ENCODE measurements at regions not wholly inside any gene's neighbourhood (a gene's known extent, or its start where the extent isn't known, plus 50 kb on each side); places are given as distances from the start of the nearest gene placed in this dataset.

DNA sequence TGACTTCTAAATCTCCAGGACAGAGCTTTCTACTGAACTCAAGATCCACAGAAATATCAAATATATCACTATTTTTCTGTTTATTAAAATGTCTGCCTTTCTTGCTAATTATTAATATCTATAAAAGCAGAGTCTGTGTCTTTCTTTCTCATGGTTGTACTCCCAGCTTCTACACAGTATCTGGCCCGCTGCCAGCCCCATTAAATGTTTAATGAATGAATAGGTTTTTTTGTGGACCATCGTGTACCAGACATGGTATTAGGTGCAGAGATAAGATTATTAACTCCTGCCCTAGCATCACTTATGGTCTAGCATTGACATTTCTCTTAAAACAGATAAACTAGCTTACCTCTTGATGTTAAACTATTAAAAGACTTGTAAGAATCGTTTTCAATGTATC is 111.4 kb upstream of the RBMS3 start:
- TF ChIP-seq, protein P1, sequence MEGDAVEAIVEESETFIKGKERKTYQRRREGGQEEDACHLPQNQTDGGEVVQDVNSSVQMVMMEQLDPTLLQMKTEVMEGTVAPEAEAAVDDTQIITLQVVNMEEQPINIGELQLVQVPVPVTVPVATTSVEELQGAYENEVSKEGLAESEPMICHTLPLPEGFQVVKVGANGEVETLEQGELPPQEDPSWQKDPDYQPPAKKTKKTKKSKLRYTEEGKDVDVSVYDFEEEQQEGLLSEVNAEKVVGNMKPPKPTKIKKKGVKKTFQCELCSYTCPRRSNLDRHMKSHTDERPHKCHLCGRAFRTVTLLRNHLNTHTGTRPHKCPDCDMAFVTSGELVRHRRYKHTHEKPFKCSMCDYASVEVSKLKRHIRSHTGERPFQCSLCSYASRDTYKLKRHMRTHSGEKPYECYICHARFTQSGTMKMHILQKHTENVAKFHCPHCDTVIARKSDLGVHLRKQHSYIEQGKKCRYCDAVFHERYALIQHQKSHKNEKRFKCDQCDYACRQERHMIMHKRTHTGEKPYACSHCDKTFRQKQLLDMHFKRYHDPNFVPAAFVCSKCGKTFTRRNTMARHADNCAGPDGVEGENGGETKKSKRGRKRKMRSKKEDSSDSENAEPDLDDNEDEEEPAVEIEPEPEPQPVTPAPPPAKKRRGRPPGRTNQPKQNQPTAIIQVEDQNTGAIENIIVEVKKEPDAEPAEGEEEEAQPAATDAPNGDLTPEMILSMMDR (conservative IDR thresholded peaks at IDR 0.05; ENCODE audit: low read depth in 2 of 2) = no peak
- TF ChIP-seq JUNB (IDR thresholded peaks at IDR 0.05; ENCODE audit: unreplicated experiment) (no peak), STAT1 (IDR thresholded peaks at IDR 0.05; ENCODE audit: unreplicated experiment) (no peak), EZH2phosphoT487 (IDR thresholded peaks at IDR 0.05; ENCODE audit: unreplicated experiment) (no peak), EZH2 (IDR thresholded peaks at IDR 0.05; ENCODE audit: low read depth, unreplicated experiment) (no peak), POLR2AphosphoS5 (IDR thresholded peaks at IDR 0.05; ENCODE audit: low read depth) (no peak), ZNF114 (CRISPR knock-in tag; IDR thresholded peaks at IDR 0.05) (no peak), CREB1 (CRISPR knock-in tag; IDR thresholded peaks at IDR 0.05; ENCODE audit: low read depth) (no peak), NANOG (IDR thresholded peaks at IDR 0.05; ENCODE audit: borderline replicate concordance) (no peak), ZNF331 (CRISPR knock-in tag; IDR thresholded peaks at IDR 0.05; ENCODE audit: low read depth) (no peak)
- TF ChIP-seq, protein P2, sequence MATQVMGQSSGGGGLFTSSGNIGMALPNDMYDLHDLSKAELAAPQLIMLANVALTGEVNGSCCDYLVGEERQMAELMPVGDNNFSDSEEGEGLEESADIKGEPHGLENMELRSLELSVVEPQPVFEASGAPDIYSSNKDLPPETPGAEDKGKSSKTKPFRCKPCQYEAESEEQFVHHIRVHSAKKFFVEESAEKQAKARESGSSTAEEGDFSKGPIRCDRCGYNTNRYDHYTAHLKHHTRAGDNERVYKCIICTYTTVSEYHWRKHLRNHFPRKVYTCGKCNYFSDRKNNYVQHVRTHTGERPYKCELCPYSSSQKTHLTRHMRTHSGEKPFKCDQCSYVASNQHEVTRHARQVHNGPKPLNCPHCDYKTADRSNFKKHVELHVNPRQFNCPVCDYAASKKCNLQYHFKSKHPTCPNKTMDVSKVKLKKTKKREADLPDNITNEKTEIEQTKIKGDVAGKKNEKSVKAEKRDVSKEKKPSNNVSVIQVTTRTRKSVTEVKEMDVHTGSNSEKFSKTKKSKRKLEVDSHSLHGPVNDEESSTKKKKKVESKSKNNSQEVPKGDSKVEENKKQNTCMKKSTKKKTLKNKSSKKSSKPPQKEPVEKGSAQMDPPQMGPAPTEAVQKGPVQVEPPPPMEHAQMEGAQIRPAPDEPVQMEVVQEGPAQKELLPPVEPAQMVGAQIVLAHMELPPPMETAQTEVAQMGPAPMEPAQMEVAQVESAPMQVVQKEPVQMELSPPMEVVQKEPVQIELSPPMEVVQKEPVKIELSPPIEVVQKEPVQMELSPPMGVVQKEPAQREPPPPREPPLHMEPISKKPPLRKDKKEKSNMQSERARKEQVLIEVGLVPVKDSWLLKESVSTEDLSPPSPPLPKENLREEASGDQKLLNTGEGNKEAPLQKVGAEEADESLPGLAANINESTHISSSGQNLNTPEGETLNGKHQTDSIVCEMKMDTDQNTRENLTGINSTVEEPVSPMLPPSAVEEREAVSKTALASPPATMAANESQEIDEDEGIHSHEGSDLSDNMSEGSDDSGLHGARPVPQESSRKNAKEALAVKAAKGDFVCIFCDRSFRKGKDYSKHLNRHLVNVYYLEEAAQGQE (IDR thresholded peaks at IDR 0.05; ENCODE audit: unreplicated experiment) = no peak
- TF ChIP-seq, protein P3, sequence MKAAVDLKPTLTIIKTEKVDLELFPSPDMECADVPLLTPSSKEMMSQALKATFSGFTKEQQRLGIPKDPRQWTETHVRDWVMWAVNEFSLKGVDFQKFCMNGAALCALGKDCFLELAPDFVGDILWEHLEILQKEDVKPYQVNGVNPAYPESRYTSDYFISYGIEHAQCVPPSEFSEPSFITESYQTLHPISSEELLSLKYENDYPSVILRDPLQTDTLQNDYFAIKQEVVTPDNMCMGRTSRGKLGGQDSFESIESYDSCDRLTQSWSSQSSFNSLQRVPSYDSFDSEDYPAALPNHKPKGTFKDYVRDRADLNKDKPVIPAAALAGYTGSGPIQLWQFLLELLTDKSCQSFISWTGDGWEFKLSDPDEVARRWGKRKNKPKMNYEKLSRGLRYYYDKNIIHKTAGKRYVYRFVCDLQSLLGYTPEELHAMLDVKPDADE (IDR thresholded peaks at IDR 0.05) = no peak
- TF ChIP-seq, protein P4, sequence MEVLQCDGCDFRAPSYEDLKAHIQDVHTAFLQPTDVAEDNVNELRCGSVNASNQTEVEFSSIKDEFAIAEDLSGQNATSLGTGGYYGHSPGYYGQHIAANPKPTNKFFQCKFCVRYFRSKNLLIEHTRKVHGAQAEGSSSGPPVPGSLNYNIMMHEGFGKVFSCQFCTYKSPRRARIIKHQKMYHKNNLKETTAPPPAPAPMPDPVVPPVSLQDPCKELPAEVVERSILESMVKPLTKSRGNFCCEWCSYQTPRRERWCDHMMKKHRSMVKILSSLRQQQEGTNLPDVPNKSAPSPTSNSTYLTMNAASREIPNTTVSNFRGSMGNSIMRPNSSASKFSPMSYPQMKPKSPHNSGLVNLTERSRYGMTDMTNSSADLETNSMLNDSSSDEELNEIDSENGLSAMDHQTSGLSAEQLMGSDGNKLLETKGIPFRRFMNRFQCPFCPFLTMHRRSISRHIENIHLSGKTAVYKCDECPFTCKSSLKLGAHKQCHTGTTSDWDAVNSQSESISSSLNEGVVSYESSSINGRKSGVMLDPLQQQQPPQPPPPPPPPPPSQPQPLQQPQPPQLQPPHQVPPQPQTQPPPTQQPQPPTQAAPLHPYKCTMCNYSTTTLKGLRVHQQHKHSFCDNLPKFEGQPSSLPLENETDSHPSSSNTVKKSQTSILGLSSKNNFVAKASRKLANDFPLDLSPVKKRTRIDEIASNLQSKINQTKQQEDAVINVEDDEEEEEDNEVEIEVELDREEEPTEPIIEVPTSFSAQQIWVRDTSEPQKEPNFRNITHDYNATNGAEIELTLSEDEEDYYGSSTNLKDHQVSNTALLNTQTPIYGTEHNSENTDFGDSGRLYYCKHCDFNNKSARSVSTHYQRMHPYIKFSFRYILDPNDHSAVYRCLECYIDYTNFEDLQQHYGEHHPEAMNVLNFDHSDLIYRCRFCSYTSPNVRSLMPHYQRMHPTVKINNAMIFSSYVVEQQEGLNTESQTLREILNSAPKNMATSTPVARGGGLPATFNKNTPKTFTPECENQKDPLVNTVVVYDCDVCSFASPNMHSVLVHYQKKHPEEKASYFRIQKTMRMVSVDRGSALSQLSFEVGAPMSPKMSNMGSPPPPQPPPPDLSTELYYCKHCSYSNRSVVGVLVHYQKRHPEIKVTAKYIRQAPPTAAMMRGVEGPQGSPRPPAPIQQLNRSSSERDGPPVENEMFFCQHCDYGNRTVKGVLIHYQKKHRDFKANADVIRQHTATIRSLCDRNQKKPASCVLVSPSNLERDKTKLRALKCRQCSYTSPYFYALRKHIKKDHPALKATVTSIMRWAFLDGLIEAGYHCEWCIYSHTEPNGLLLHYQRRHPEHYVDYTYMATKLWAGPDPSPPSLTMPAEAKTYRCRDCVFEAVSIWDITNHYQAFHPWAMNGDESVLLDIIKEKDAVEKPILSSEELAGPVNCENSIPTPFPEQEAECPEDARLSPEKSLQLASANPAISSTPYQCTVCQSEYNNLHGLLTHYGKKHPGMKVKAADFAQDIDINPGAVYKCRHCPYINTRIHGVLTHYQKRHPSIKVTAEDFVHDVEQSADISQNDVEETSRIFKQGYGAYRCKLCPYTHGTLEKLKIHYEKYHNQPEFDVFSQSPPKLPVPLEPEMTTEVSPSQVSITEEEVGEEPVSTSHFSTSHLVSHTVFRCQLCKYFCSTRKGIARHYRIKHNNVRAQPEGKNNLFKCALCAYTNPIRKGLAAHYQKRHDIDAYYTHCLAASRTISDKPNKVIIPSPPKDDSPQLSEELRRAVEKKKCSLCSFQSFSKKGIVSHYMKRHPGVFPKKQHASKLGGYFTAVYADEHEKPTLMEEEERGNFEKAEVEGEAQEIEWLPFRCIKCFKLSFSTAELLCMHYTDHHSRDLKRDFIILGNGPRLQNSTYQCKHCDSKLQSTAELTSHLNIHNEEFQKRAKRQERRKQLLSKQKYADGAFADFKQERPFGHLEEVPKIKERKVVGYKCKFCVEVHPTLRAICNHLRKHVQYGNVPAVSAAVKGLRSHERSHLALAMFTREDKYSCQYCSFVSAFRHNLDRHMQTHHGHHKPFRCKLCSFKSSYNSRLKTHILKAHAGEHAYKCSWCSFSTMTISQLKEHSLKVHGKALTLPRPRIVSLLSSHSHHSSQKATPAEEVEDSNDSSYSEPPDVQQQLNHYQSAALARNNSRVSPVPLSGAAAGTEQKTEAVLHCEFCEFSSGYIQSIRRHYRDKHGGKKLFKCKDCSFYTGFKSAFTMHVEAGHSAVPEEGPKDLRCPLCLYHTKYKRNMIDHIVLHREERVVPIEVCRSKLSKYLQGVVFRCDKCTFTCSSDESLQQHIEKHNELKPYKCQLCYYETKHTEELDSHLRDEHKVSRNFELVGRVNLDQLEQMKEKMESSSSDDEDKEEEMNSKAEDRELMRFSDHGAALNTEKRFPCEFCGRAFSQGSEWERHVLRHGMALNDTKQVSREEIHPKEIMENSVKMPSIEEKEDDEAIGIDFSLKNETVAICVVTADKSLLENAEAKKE (CRISPR knock-in tag; IDR thresholded peaks at IDR 0.05) = no peak
